ENCODE measurements at regions not wholly inside any gene's neighbourhood (a gene's known extent, or its start where the extent isn't known, plus 50 kb on each side); places are given as distances from the start of the nearest gene placed in this dataset.
"Not testable (repeated sequence)": the region's sequence is repeated elsewhere in the genome, so short reads cannot be mapped to it uniquely, and the experiment has no call there.

- no peak for DNase-seq
Observed at GRCh38 chr5:108581026-108581425, 166.7 kb upstream of the FER start.

- DNase-seq, result no peak
Observed at GRCh38 chr5:108579236-108579635, 168.5 kb upstream of the FER start.

- DNase-seq, result no peak
Observed at GRCh38 chr5:108578791-108579190, 168.9 kb upstream of the FER start.

GRCh38 chr5:108567429-108567828, 180.3 kb upstream of the FER start:
- no peak for DNase-seq

- DNase-seq, result no peak
Observed at GRCh38 chr5:108564441-108564840, 182.5 kb upstream of the FBXL17 start.

GRCh38 chr5:108562205-108562454, 180.2 kb upstream of the FBXL17 start:
- DNase-seq, result no peak

- no peak for DNase-seq
Observed at GRCh38 chr5:108561416-108562204, 179.7 kb upstream of the FBXL17 start.

- DNase-seq, result no peak
Observed at GRCh38 chr5:108560581-108560980, 178.7 kb upstream of the FBXL17 start.

GRCh38 chr5:108560166-108560565, 178.3 kb upstream of the FBXL17 start:
- DNase-seq, result no peak

GRCh38 chr5:108558840-108559239, 176.9 kb upstream of the FBXL17 start:
- not testable (repeated sequence) for DNase-seq

- DNase-seq, result not testable (repeated sequence)
Observed at GRCh38 chr5:108558142-108558541, 176.2 kb upstream of the FBXL17 start.

GRCh38 chr5:108557686-108558085, 175.8 kb upstream of the FBXL17 start:
- DNase-seq, result no peak

- DNase-seq, result no peak
Observed at GRCh38 chr5:108556441-108557145, 174.7 kb upstream of the FBXL17 start.

- DNase-seq, result no peak
Observed at GRCh38 chr5:108548684-108549596, 167.0 kb upstream of the FBXL17 start.

- no peak for DNase-seq
Observed at GRCh38 chr5:108546939-108547338, 165.0 kb upstream of the FBXL17 start.

- DNase-seq, result no peak
Observed at GRCh38 chr5:108545301-108545700, 163.4 kb upstream of the FBXL17 start.

- no peak for DNase-seq
Observed at GRCh38 chr5:108543486-108543885, 161.6 kb upstream of the FBXL17 start.

GRCh38 chr5:108541836-108542235, 159.9 kb upstream of the FBXL17 start:
- DNase-seq, result no peak

- no peak for DNase-seq
Observed at GRCh38 chr5:108536321-108536720, 154.4 kb upstream of the FBXL17 start.

GRCh38 chr5:108532129-108532445, 150.2 kb upstream of the FBXL17 start:
- not testable (repeated sequence) for DNase-seq

GRCh38 chr5:108531367-108532128, 149.7 kb upstream of the FBXL17 start:
- DNase-seq, result no peak

- no peak for DNase-seq
Observed at GRCh38 chr5:108530706-108531105, 148.8 kb upstream of the FBXL17 start.

- no peak for DNase-seq
Observed at GRCh38 chr5:108529381-108529780, 147.5 kb upstream of the FBXL17 start.

Data from central memory CD4-positive, alpha-beta T cell (primary cell).